GM23338 (cell line): ENCODE measurements at regions not wholly inside any gene's neighbourhood (a gene's known extent, or its start where the extent isn't known, plus 50 kb on each side); places are given as distances from the start of the nearest gene placed in this dataset.

Experiments used
- ATAC-seq: fragments of 200-7000 bp; cut with Tn5 transposase; 3 replicates; pipeline ENCODE4 v1.9.1; 2020
- DNase-seq: peaks from one replicate; pipeline ENCODE4 v3.0.0-alpha.2; 2015; ENCODE audit warnings: low spot score
- H2AFZ ChIP-seq: fragments of 200-600 bp; sonication (generic); 2 replicates; pipeline ENCODE4 v1.8.0; 2016; ENCODE audit warnings: antibody characterized with exemption, mild to moderate bottlenecking, moderate library complexity
- H3F3A ChIP-seq: fragments of 200-600 bp; sonication (generic); replicated peaks from 2 replicates; pipeline ENCODE4 v1.8.0; 2017; ENCODE audit warnings: antibody characterized with exemption, mixed run types, low read depth
- H3K27ac ChIP-seq: fragments of 200-600 bp; sonication (generic); 2 replicates; pipeline ENCODE4 v1.6.1; 2016; ENCODE audit warnings: low read depth
- H3K27me3 ChIP-seq: fragments of 200-600 bp; sonication (generic); 2 replicates; pipeline ENCODE4 v1.8.0; 2016; ENCODE audit warnings: mild to moderate bottlenecking, mixed run types, moderate library complexity; ENCODE audit not compliant: insufficient read depth
- H3K36me3 ChIP-seq: fragments of 200-600 bp; sonication (generic); 2 replicates; pipeline ENCODE4 v1.8.0; 2016; ENCODE audit warnings: mild to moderate bottlenecking; ENCODE audit not compliant: insufficient read depth
- H3K4me1 ChIP-seq: fragments of 200-600 bp; sonication (generic); 2 replicates; pipeline ENCODE4 v1.8.0; 2016; ENCODE audit warnings: mild to moderate bottlenecking, moderate library complexity; ENCODE audit not compliant: insufficient read depth
- H3K4me2 ChIP-seq: fragments of 200-600 bp; sonication (generic); 2 replicates; pipeline ENCODE4 v1.7.1; 2017; ENCODE audit warnings: mixed run types
- H3K4me3 ChIP-seq: fragments of 200-600 bp; sonication (generic); 2 replicates; pipeline ENCODE4 v1.6.1; 2016; ENCODE audit warnings: mixed run types
- H3K79me2 ChIP-seq: fragments of 200-600 bp; sonication (generic); replicated peaks from 2 replicates; pipeline ENCODE4 v1.8.0; 2017; ENCODE audit warnings: mild to moderate bottlenecking; ENCODE audit not compliant: insufficient read depth
- H3K9me2 ChIP-seq: fragments of 200-600 bp; sonication (generic); 2 replicates; pipeline ENCODE4 v1.8.0; 2017; ENCODE audit not compliant: insufficient read depth
- H4K20me1 ChIP-seq: fragments of 200-600 bp; sonication (generic); replicated peaks from 2 replicates; pipeline ENCODE4 v1.8.0; 2017; ENCODE audit warnings: mild to moderate bottlenecking; ENCODE audit not compliant: insufficient read depth
- H3K27ac Mint-ChIP-seq: 2 replicates; pipeline ENCODE4 v1.8.0; 2020; ENCODE audit warnings: inconsistent platforms, mild to moderate bottlenecking, moderate library complexity, mixed read lengths
- H3K27me3 Mint-ChIP-seq: 3 replicates; pipeline ENCODE4 v1.8.0; 2022; ENCODE audit warnings: low read depth, mild to moderate bottlenecking, moderate library complexity, mixed read lengths, inconsistent platforms; ENCODE audit not compliant: insufficient read depth, poor library complexity
- H3K36me3 Mint-ChIP-seq: 3 replicates; pipeline ENCODE4 v1.8.0; 2021; ENCODE audit warnings: low read depth, mild to moderate bottlenecking, inconsistent platforms, moderate library complexity, mixed read lengths
- H3K4me1 Mint-ChIP-seq: 3 replicates; pipeline ENCODE4 v1.8.0; 2020; ENCODE audit warnings: mild to moderate bottlenecking, inconsistent platforms, mixed read lengths
- H3K4me3 Mint-ChIP-seq: 3 replicates; pipeline ENCODE4 v1.8.0; 2021; ENCODE audit warnings: moderate library complexity, mild to moderate bottlenecking, inconsistent platforms, mixed read lengths
- H3K9me3 Mint-ChIP-seq: 3 replicates; pipeline ENCODE4 v1.8.0; 2020; ENCODE audit warnings: moderate library complexity, mild to moderate bottlenecking, inconsistent platforms, mixed read lengths
- CREB1 ChIP-seq: fragments of 250-450 bp; sonication (Bioruptor Pico); IDR thresholded peaks from 2 replicates; pipeline ENCODE4 v1.5.0; 2020; ENCODE audit warnings: low read depth, mild to moderate bottlenecking, moderate library complexity
- CTCF ChIP-seq, 2 experiments: fragments of 200-600 bp in 1 of 2; sonication (generic) in 1 of 2; conservative IDR thresholded peaks; 2 replicates each; pipeline versions ENCODE4 v1.5.1 to v1.6.1; 2016 to 2017; ENCODE audit warnings: antibody characterized with exemption in 2 of 2, low read depth in 2 of 2, mild to moderate bottlenecking in 2 of 2, moderate library complexity in 1 of 2
- EZH2 ChIP-seq: fragments of 200-600 bp; sonication (generic); IDR thresholded peaks from one replicate; pipeline ENCODE4 v1.8.0; 2017; ENCODE audit warnings: antibody characterized with exemption, mild to moderate bottlenecking, low read depth; ENCODE audit not compliant: unreplicated experiment
- EZH2phosphoT487 ChIP-seq: fragments of 200-600 bp; sonication (generic); IDR thresholded peaks from one replicate; pipeline ENCODE4 v1.8.1; 2018; ENCODE audit warnings: antibody characterized with exemption; ENCODE audit not compliant: unreplicated experiment
- JUNB ChIP-seq: IDR thresholded peaks from one replicate; pipeline ENCODE4 v1.6.1; 2016; ENCODE audit warnings: antibody characterized with exemption; ENCODE audit not compliant: unreplicated experiment
- POLR2AphosphoS5 ChIP-seq: IDR thresholded peaks from 2 replicates; pipeline ENCODE4 v1.6.1; 2016; ENCODE audit warnings: antibody characterized with exemption, low read depth
- REST ChIP-seq: IDR thresholded peaks from one replicate; pipeline ENCODE4 v1.6.1; 2018; ENCODE audit warnings: antibody characterized with exemption; ENCODE audit not compliant: unreplicated experiment
- STAT1 ChIP-seq: IDR thresholded peaks from one replicate; pipeline ENCODE4 v1.6.1; 2016; ENCODE audit warnings: antibody characterized with exemption; ENCODE audit not compliant: unreplicated experiment
- ZNF114 ChIP-seq: fragments of 250-450 bp; sonication (Bioruptor Pico); IDR thresholded peaks from 2 replicates; pipeline ENCODE4 v1.5.0; 2020; ENCODE audit warnings: mild to moderate bottlenecking, moderate library complexity
- ZNF331 ChIP-seq: fragments of 250-450 bp; sonication (Bioruptor Pico); IDR thresholded peaks from 2 replicates; pipeline ENCODE4 v1.5.0; 2020; ENCODE audit warnings: low read depth, mild to moderate bottlenecking, moderate library complexity
- ZNF462 ChIP-seq: fragments of 250-450 bp; sonication (Bioruptor Pico); IDR thresholded peaks from 2 replicates; pipeline ENCODE4 v1.5.0; 2020; ENCODE audit warnings: mild to moderate bottlenecking, moderate library complexity

GRCh38 chr11:130769782-130770535 is 146.3 kb downstream of the SNX19 start:
- Histone ChIP-seq H3K4me1 (no peaks in the 10 kb centered on the region), H3K9me2 (peaks cover 5% of the 10 kb centered on the region; the same call in 1 of the 2 replicates), H3K27ac (no peak overlapping the region), H2AFZ (no peak overlapping the region), H3K79me2 (no peaks in the 10 kb centered on the region), H3K27me3 (no peaks in the 10 kb centered on the region), H3K4me2 (no peak overlapping the region), H3K36me3 (no peaks in the 10 kb centered on the region), H3F3A (no peaks in the 10 kb centered on the region), H4K20me1 (no peaks in the 10 kb centered on the region), H3K4me3 (no peak overlapping the region)
- no peak for DNase-seq
- TF ChIP-seq EZH2: no peak
- TF ChIP-seq STAT1: no peak
- no peak for TF ChIP-seq ZNF114 (CRISPR knock-in tag)
- TF ChIP-seq CTCF (conservative IDR thresholded peaks at IDR 0.05; ENCODE audit: low read depth in 2 of 2): no peak
- no peak for TF ChIP-seq CREB1 (CRISPR knock-in tag)
- no peak for TF ChIP-seq JUNB
- TF ChIP-seq POLR2AphosphoS5: no peak
- TF ChIP-seq ZNF462 (CRISPR knock-in tag): no peak
- no peak for TF ChIP-seq EZH2phosphoT487
- no peak for TF ChIP-seq ZNF331 (CRISPR knock-in tag)
- TF ChIP-seq REST: no peak
- Mint-ChIP-seq H3K27ac (no peak overlapping the region), H3K27me3 (peaks cover 6% of the 10 kb centered on the region), H3K4me1 (peaks cover 4% of the 10 kb centered on the region; the same call in 2 of the 3 replicates), H3K4me3 (no peak overlapping the region), H3K9me3 (peaks cover 19% of the 10 kb centered on the region), H3K36me3 (peaks cover 4% of the 10 kb centered on the region; the same call in 1 of the 3 replicates)
- ATAC-seq: peak; percentile 50; the same call in 2 of the 3 replicates
